ENCODE measurements at regions not wholly inside any gene's neighbourhood (a gene's known extent, or its start where the extent isn't known, plus 50 kb on each side); places are given as distances from the start of the nearest gene placed in this dataset.

DNA sequence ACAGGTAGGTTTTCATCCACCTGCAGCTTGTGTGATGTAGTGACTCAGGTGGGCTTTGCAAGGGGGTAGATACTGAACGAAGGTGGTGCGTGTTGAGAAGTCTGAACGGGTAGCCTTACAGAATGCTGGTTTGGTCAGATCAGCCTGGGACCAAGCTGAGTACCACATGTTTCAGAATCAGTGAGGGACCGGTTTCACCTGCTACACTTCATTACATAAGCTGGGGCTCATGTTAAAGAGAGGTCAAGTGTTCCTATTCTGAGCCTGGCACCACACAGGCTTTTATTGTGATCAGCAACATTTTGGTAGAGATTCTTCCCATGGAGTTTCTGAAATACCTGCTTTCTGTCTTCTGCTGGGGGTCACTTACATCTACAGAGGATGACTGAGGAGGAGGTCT is 207.4 kb upstream of the EEF2KMT start:
- no peaks in the 10 kb centered on the region for H3K9me2 ChIP-seq (ENCODE audit: insufficient read depth)
- DNase-seq (ENCODE audit: low spot score) (no peak), ATAC-seq (no peak)
- Mint-ChIP-seq H3K9me3 (peaks cover 22% of the 10 kb centered on the region), H3K4me3 (no peak overlapping the region), H3K36me3 (ENCODE audit: low read depth) (peaks cover 14% of the 10 kb centered on the region; the same call in 2 of the 3 replicates), H3K27ac (no peak overlapping the region), H3K27me3 (ENCODE audit: insufficient read depth, low read depth, poor library complexity) (peaks cover 2% of the 10 kb centered on the region), H3K4me1 (peaks cover 3% of the 10 kb centered on the region; the same call in 1 of the 3 replicates)
- no peak overlapping the region for H2AFZ ChIP-seq
- H3K36me3 ChIP-seq (ENCODE audit: insufficient read depth): 0 out of 2 replicates have a peak, but pooled peaks cover 4% of the 10 kb centered on the region
- no peaks in the 10 kb centered on the region for H3K4me1 ChIP-seq (ENCODE audit: insufficient read depth)
- H3K79me2 ChIP-seq (replicated peaks; ENCODE audit: insufficient read depth): no peaks in the 10 kb centered on the region
- H3K27ac ChIP-seq (ENCODE audit: low read depth): no peak overlapping the region
- no peaks in the 10 kb centered on the region for H4K20me1 ChIP-seq (replicated peaks; ENCODE audit: insufficient read depth)
- no peaks in the 10 kb centered on the region for H3F3A ChIP-seq (replicated peaks; ENCODE audit: low read depth)
- H3K4me2 ChIP-seq: no peak overlapping the region
- H3K4me3 ChIP-seq: no peak overlapping the region
- no peaks in the 10 kb centered on the region for H3K27me3 ChIP-seq (ENCODE audit: insufficient read depth)
- TF ChIP-seq, protein P1, sequence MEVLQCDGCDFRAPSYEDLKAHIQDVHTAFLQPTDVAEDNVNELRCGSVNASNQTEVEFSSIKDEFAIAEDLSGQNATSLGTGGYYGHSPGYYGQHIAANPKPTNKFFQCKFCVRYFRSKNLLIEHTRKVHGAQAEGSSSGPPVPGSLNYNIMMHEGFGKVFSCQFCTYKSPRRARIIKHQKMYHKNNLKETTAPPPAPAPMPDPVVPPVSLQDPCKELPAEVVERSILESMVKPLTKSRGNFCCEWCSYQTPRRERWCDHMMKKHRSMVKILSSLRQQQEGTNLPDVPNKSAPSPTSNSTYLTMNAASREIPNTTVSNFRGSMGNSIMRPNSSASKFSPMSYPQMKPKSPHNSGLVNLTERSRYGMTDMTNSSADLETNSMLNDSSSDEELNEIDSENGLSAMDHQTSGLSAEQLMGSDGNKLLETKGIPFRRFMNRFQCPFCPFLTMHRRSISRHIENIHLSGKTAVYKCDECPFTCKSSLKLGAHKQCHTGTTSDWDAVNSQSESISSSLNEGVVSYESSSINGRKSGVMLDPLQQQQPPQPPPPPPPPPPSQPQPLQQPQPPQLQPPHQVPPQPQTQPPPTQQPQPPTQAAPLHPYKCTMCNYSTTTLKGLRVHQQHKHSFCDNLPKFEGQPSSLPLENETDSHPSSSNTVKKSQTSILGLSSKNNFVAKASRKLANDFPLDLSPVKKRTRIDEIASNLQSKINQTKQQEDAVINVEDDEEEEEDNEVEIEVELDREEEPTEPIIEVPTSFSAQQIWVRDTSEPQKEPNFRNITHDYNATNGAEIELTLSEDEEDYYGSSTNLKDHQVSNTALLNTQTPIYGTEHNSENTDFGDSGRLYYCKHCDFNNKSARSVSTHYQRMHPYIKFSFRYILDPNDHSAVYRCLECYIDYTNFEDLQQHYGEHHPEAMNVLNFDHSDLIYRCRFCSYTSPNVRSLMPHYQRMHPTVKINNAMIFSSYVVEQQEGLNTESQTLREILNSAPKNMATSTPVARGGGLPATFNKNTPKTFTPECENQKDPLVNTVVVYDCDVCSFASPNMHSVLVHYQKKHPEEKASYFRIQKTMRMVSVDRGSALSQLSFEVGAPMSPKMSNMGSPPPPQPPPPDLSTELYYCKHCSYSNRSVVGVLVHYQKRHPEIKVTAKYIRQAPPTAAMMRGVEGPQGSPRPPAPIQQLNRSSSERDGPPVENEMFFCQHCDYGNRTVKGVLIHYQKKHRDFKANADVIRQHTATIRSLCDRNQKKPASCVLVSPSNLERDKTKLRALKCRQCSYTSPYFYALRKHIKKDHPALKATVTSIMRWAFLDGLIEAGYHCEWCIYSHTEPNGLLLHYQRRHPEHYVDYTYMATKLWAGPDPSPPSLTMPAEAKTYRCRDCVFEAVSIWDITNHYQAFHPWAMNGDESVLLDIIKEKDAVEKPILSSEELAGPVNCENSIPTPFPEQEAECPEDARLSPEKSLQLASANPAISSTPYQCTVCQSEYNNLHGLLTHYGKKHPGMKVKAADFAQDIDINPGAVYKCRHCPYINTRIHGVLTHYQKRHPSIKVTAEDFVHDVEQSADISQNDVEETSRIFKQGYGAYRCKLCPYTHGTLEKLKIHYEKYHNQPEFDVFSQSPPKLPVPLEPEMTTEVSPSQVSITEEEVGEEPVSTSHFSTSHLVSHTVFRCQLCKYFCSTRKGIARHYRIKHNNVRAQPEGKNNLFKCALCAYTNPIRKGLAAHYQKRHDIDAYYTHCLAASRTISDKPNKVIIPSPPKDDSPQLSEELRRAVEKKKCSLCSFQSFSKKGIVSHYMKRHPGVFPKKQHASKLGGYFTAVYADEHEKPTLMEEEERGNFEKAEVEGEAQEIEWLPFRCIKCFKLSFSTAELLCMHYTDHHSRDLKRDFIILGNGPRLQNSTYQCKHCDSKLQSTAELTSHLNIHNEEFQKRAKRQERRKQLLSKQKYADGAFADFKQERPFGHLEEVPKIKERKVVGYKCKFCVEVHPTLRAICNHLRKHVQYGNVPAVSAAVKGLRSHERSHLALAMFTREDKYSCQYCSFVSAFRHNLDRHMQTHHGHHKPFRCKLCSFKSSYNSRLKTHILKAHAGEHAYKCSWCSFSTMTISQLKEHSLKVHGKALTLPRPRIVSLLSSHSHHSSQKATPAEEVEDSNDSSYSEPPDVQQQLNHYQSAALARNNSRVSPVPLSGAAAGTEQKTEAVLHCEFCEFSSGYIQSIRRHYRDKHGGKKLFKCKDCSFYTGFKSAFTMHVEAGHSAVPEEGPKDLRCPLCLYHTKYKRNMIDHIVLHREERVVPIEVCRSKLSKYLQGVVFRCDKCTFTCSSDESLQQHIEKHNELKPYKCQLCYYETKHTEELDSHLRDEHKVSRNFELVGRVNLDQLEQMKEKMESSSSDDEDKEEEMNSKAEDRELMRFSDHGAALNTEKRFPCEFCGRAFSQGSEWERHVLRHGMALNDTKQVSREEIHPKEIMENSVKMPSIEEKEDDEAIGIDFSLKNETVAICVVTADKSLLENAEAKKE (CRISPR knock-in tag; IDR thresholded peaks at IDR 0.05): no peak
- TF ChIP-seq, protein P2, sequence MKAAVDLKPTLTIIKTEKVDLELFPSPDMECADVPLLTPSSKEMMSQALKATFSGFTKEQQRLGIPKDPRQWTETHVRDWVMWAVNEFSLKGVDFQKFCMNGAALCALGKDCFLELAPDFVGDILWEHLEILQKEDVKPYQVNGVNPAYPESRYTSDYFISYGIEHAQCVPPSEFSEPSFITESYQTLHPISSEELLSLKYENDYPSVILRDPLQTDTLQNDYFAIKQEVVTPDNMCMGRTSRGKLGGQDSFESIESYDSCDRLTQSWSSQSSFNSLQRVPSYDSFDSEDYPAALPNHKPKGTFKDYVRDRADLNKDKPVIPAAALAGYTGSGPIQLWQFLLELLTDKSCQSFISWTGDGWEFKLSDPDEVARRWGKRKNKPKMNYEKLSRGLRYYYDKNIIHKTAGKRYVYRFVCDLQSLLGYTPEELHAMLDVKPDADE (IDR thresholded peaks at IDR 0.05): no peak

DNA sequence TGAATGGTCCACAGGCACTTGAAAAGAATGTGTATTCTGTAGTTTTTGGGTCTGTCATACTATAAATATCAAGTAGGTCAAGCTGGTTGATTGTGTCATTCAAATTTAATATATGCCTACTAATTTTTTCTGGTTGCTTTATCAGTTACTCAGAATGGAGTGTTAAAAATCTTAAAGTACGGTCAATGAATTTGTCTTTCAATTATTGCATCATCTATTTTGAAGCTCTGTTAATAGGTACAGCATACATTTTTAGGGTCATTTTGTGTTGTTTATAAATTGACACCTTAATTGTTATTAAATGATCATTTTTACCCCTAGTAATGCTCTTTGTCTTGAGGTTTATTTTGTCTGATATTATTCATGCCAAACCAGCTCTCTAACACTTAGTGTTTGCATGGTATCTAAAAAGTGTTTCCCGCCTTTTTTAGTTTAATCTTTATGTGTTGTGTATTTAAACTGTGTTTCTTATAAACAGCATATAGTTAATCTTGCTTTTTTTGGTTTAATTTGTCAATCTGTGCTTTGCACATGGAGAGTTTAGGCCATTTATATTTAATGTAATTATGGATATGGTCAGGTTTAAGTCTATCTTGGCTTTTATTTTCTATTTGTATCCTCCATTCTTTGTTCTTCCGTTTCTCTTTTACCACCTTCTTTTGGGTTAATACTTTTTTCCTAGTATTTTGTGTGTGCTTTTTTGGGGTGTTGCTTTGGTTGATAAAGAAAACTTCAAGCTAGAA is 204.9 kb upstream of the EEF2KMT start:
- Histone ChIP-seq H3K79me2 (replicated peaks; ENCODE audit: insufficient read depth) (no peaks in the 10 kb centered on the region), H3K4me1 (ENCODE audit: insufficient read depth) (no peaks in the 10 kb centered on the region), H3K27me3 (ENCODE audit: insufficient read depth) (no peaks in the 10 kb centered on the region), H3K27ac (ENCODE audit: low read depth) (no peak overlapping the region), H2AFZ (no peak overlapping the region), H3K4me2 (no peak overlapping the region), H3K9me2 (ENCODE audit: insufficient read depth) (no peaks in the 10 kb centered on the region), H3F3A (replicated peaks; ENCODE audit: low read depth) (no peaks in the 10 kb centered on the region), H4K20me1 (replicated peaks; ENCODE audit: insufficient read depth) (no peaks in the 10 kb centered on the region), H3K4me3 (no peak overlapping the region), H3K36me3 (ENCODE audit: insufficient read depth) (0 out of 2 replicates have a peak, but pooled peaks cover 4% of the 10 kb centered on the region)
- no peak overlapping the region for H3K27ac Mint-ChIP-seq
- no peak overlapping the region for H3K4me3 Mint-ChIP-seq
- TF ChIP-seq, protein P3, sequence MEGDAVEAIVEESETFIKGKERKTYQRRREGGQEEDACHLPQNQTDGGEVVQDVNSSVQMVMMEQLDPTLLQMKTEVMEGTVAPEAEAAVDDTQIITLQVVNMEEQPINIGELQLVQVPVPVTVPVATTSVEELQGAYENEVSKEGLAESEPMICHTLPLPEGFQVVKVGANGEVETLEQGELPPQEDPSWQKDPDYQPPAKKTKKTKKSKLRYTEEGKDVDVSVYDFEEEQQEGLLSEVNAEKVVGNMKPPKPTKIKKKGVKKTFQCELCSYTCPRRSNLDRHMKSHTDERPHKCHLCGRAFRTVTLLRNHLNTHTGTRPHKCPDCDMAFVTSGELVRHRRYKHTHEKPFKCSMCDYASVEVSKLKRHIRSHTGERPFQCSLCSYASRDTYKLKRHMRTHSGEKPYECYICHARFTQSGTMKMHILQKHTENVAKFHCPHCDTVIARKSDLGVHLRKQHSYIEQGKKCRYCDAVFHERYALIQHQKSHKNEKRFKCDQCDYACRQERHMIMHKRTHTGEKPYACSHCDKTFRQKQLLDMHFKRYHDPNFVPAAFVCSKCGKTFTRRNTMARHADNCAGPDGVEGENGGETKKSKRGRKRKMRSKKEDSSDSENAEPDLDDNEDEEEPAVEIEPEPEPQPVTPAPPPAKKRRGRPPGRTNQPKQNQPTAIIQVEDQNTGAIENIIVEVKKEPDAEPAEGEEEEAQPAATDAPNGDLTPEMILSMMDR (conservative IDR thresholded peaks at IDR 0.05; ENCODE audit: low read depth in 2 of 2): no peak
- DNase-seq (ENCODE audit: low spot score): no peak
- no peak for ATAC-seq
- no peaks in the 10 kb centered on the region for H3K27me3 Mint-ChIP-seq (ENCODE audit: insufficient read depth, low read depth, poor library complexity)
- H3K9me3 Mint-ChIP-seq: peaks cover 23% of the 10 kb centered on the region
- peaks cover 14% of the 10 kb centered on the region; the same call in 2 of the 3 replicates for H3K36me3 Mint-ChIP-seq (ENCODE audit: low read depth)
- H3K4me1 Mint-ChIP-seq: peaks cover 3% of the 10 kb centered on the region; the same call in 1 of the 3 replicates
